GM23338 (cell line): ENCODE measurements at regions not wholly inside any gene's neighbourhood (a gene's known extent, or its start where the extent isn't known, plus 50 kb on each side); places are given as distances from the start of the nearest gene placed in this dataset.

Experiments
- ATAC-seq: fragments of 200-7000 bp; cut with Tn5 transposase; 3 replicates; pipeline ENCODE4 v1.9.1; 2020
- DNase-seq: peaks from one replicate; pipeline ENCODE4 v3.0.0-alpha.2; 2015; ENCODE audit warnings: low spot score
- H2AFZ ChIP-seq: fragments of 200-600 bp; sonication (generic); 2 replicates; pipeline ENCODE4 v1.8.0; 2016; ENCODE audit warnings: antibody characterized with exemption, mild to moderate bottlenecking, moderate library complexity
- H3F3A ChIP-seq: fragments of 200-600 bp; sonication (generic); replicated peaks from 2 replicates; pipeline ENCODE4 v1.8.0; 2017; ENCODE audit warnings: antibody characterized with exemption, mixed run types, low read depth
- H3K27ac ChIP-seq: fragments of 200-600 bp; sonication (generic); 2 replicates; pipeline ENCODE4 v1.6.1; 2016; ENCODE audit warnings: low read depth
- H3K27me3 ChIP-seq: fragments of 200-600 bp; sonication (generic); 2 replicates; pipeline ENCODE4 v1.8.0; 2016; ENCODE audit warnings: mild to moderate bottlenecking, mixed run types, moderate library complexity; ENCODE audit not compliant: insufficient read depth
- H3K36me3 ChIP-seq: fragments of 200-600 bp; sonication (generic); 2 replicates; pipeline ENCODE4 v1.8.0; 2016; ENCODE audit warnings: mild to moderate bottlenecking; ENCODE audit not compliant: insufficient read depth
- H3K4me1 ChIP-seq: fragments of 200-600 bp; sonication (generic); 2 replicates; pipeline ENCODE4 v1.8.0; 2016; ENCODE audit warnings: mild to moderate bottlenecking, moderate library complexity; ENCODE audit not compliant: insufficient read depth
- H3K4me2 ChIP-seq: fragments of 200-600 bp; sonication (generic); 2 replicates; pipeline ENCODE4 v1.7.1; 2017; ENCODE audit warnings: mixed run types
- H3K4me3 ChIP-seq: fragments of 200-600 bp; sonication (generic); 2 replicates; pipeline ENCODE4 v1.6.1; 2016; ENCODE audit warnings: mixed run types
- H3K79me2 ChIP-seq: fragments of 200-600 bp; sonication (generic); replicated peaks from 2 replicates; pipeline ENCODE4 v1.8.0; 2017; ENCODE audit warnings: mild to moderate bottlenecking; ENCODE audit not compliant: insufficient read depth
- H3K9me2 ChIP-seq: fragments of 200-600 bp; sonication (generic); 2 replicates; pipeline ENCODE4 v1.8.0; 2017; ENCODE audit not compliant: insufficient read depth
- H4K20me1 ChIP-seq: fragments of 200-600 bp; sonication (generic); replicated peaks from 2 replicates; pipeline ENCODE4 v1.8.0; 2017; ENCODE audit warnings: mild to moderate bottlenecking; ENCODE audit not compliant: insufficient read depth
- H3K27ac Mint-ChIP-seq: 2 replicates; pipeline ENCODE4 v1.8.0; 2020; ENCODE audit warnings: inconsistent platforms, mild to moderate bottlenecking, moderate library complexity, mixed read lengths
- H3K27me3 Mint-ChIP-seq: 3 replicates; pipeline ENCODE4 v1.8.0; 2022; ENCODE audit warnings: low read depth, mild to moderate bottlenecking, moderate library complexity, mixed read lengths, inconsistent platforms; ENCODE audit not compliant: insufficient read depth, poor library complexity
- H3K36me3 Mint-ChIP-seq: 3 replicates; pipeline ENCODE4 v1.8.0; 2021; ENCODE audit warnings: low read depth, mild to moderate bottlenecking, inconsistent platforms, moderate library complexity, mixed read lengths
- H3K4me1 Mint-ChIP-seq: 3 replicates; pipeline ENCODE4 v1.8.0; 2020; ENCODE audit warnings: mild to moderate bottlenecking, inconsistent platforms, mixed read lengths
- H3K4me3 Mint-ChIP-seq: 3 replicates; pipeline ENCODE4 v1.8.0; 2021; ENCODE audit warnings: moderate library complexity, mild to moderate bottlenecking, inconsistent platforms, mixed read lengths
- H3K9me3 Mint-ChIP-seq: 3 replicates; pipeline ENCODE4 v1.8.0; 2020; ENCODE audit warnings: moderate library complexity, mild to moderate bottlenecking, inconsistent platforms, mixed read lengths
- CTCF ChIP-seq, 2 experiments: fragments of 200-600 bp in 1 of 2; sonication (generic) in 1 of 2; conservative IDR thresholded peaks; 2 replicates each; pipeline versions ENCODE4 v1.5.1 to v1.6.1; 2016 to 2017; ENCODE audit warnings: antibody characterized with exemption in 2 of 2, low read depth in 2 of 2, mild to moderate bottlenecking in 2 of 2, moderate library complexity in 1 of 2
- ETS1 ChIP-seq: IDR thresholded peaks from 2 replicates; pipeline ENCODE4 v1.6.1; 2016; ENCODE audit warnings: antibody characterized with exemption
- NANOG ChIP-seq: IDR thresholded peaks from 2 replicates; pipeline ENCODE4 v1.6.1; 2016; ENCODE audit warnings: antibody characterized with exemption, borderline replicate concordance
- POLR2AphosphoS5 ChIP-seq: IDR thresholded peaks from 2 replicates; pipeline ENCODE4 v1.6.1; 2016; ENCODE audit warnings: antibody characterized with exemption, low read depth
- REST ChIP-seq: IDR thresholded peaks from one replicate; pipeline ENCODE4 v1.6.1; 2018; ENCODE audit warnings: antibody characterized with exemption; ENCODE audit not compliant: unreplicated experiment
- ZNF462 ChIP-seq: fragments of 250-450 bp; sonication (Bioruptor Pico); IDR thresholded peaks from 2 replicates; pipeline ENCODE4 v1.5.0; 2020; ENCODE audit warnings: mild to moderate bottlenecking, moderate library complexity

GRCh38 chr11:135023499-135023898 is 611.5 kb upstream of the B3GAT1 start:
- H3K4me3 ChIP-seq = no peak overlapping the region
- no peak overlapping the region for H3K4me2 ChIP-seq
- no peaks in the 10 kb centered on the region for H3K9me2 ChIP-seq
- peaks cover 9% of the 10 kb centered on the region; the same call in 2 of the 3 replicates for H3K9me3 Mint-ChIP-seq
- H3K4me1 ChIP-seq = peaks cover 8% of the 10 kb centered on the region; the same call in 1 of the 2 replicates
- H3K36me3 ChIP-seq = no peaks in the 10 kb centered on the region
- TF ChIP-seq REST (no peak), NANOG (no peak), CTCF (conservative IDR thresholded peaks at IDR 0.05; ENCODE audit: low read depth in 2 of 2) (no peak), POLR2AphosphoS5 (no peak), ZNF462 (CRISPR knock-in tag) (no peak), ETS1 (no peak)
- no peak overlapping the region for H3K4me3 Mint-ChIP-seq
- H3K27ac Mint-ChIP-seq = no peak overlapping the region
- no peaks in the 10 kb centered on the region for H3K27me3 ChIP-seq
- no peaks in the 10 kb centered on the region for H3K36me3 Mint-ChIP-seq
- DNase-seq (no peak), ATAC-seq (no peak)
- no peaks in the 10 kb centered on the region for H3K27me3 Mint-ChIP-seq
- H3K79me2 ChIP-seq = no peaks in the 10 kb centered on the region
- no peaks in the 10 kb centered on the region for H3F3A ChIP-seq
- H3K4me1 Mint-ChIP-seq = peaks cover 16% of the 10 kb centered on the region; the same call in 2 of the 3 replicates
- no peaks in the 10 kb centered on the region for H4K20me1 ChIP-seq
- H2AFZ ChIP-seq = no peak overlapping the region
- no peak overlapping the region for H3K27ac ChIP-seq
